AG10803 (cell line): ENCODE measurements at regions not wholly inside any gene's neighbourhood (a gene's known extent, or its start where the extent isn't known, plus 50 kb on each side); places are given as distances from the start of the nearest gene placed in this dataset.

Source experiments
- DNase-seq: peaks from one replicate; pipeline ENCODE4 v3.0.0; 2010; ENCODE audit warnings: low read depth
- H3K4me3 ChIP-seq: 2 replicates; pipeline ENCODE4 v1.5.1; 2011; ENCODE audit warnings: mild to moderate bottlenecking, low read length, control low read depth
- CTCF ChIP-seq: conservative IDR thresholded peaks from 2 replicates; pipeline ENCODE4 v1.5.1; 2011; ENCODE audit warnings: mild to moderate bottlenecking, low read length, control low read depth, inconsistent platforms

GRCh38 chr4:160372390-160372789 lies 1269.5 kb downstream of the RAPGEF2 start:
- no peak for DNase-seq
- no peak for TF ChIP-seq CTCF
- H3K4me3 ChIP-seq, result no peak overlapping the region

- no peak for DNase-seq
- no peak overlapping the region for H3K4me3 ChIP-seq
- no peak for TF ChIP-seq CTCF
Measured at GRCh38 chr4:160373911-160374310, 1271.0 kb downstream of the RAPGEF2 start.

GRCh38 chr4:160375772-160376452 lies 1273.0 kb downstream of the RAPGEF2 start:
- no peak overlapping the region for H3K4me3 ChIP-seq
- TF ChIP-seq CTCF, result no peak
- no peak for DNase-seq

GRCh38 chr4:160386846-160387245 lies 1284.0 kb downstream of the RAPGEF2 start:
- TF ChIP-seq CTCF, result no peak
- H3K4me3 ChIP-seq, result no peak overlapping the region
- DNase-seq, result no peak

- H3K4me3 ChIP-seq, result no peak overlapping the region
- DNase-seq, result no peak
- no peak for TF ChIP-seq CTCF
Measured at GRCh38 chr4:160399826-160400225, 1296.9 kb downstream of the RAPGEF2 start.

GRCh38 chr4:160403081-160403480 lies 1300.2 kb downstream of the RAPGEF2 start:
- no peak overlapping the region for H3K4me3 ChIP-seq
- DNase-seq, result no peak
- TF ChIP-seq CTCF, result no peak

GRCh38 chr4:160406263-160406825 lies 1303.5 kb downstream of the RAPGEF2 start:
- DNase-seq, result no peak
- H3K4me3 ChIP-seq, result no peak overlapping the region
- no peak for TF ChIP-seq CTCF
